HCT116 (cell line): ENCODE measurements at regions not wholly inside any gene's neighbourhood (a gene's known extent, or its start where the extent isn't known, plus 50 kb on each side); places are given as distances from the start of the nearest gene placed in this dataset.

Experiments used
- ATF3 ChIP-seq: IDR thresholded peaks from 2 replicates; pipeline ENCODE4 v1.6.1; 2012
- CEBPB ChIP-seq: IDR thresholded peaks from 2 replicates; pipeline ENCODE4 v1.6.1; 2012; ENCODE audit warnings: low read depth
- CTCF ChIP-seq, 3 experiments: fragments of 200-600 bp in 1 of 3; sonication (generic) in 1 of 3; IDR thresholded peaks in 2 of 3; conservative IDR thresholded peaks in 1 of 3; 2 replicates each; pipeline ENCODE4 v1.5.1; 2012 to 2017; ENCODE audit warnings: low read depth in 2 of 3, low read length in 2 of 3, antibody characterized with exemption in 1 of 3, borderline replicate concordance in 1 of 3, control low read depth in 1 of 3, mild to moderate bottlenecking in 1 of 3, mixed read lengths in 1 of 3, mixed run types in 1 of 3, moderate library complexity in 1 of 3; ENCODE audit not compliant: insufficient read depth in 1 of 3
- EZH2 ChIP-seq: fragments of 200-600 bp; sonication (generic); IDR thresholded peaks from 2 replicates; pipeline ENCODE4 v1.6.1; 2017; ENCODE audit warnings: antibody characterized with exemption, mixed run types
- POLR2A ChIP-seq: IDR thresholded peaks from 2 replicates; pipeline ENCODE4 v1.7.0; 2011; ENCODE audit warnings: borderline replicate concordance; ENCODE audit not compliant: insufficient read depth, insufficient read length; ENCODE audit errors: extremely low read depth
- REST ChIP-seq: IDR thresholded peaks from 2 replicates; pipeline ENCODE4 v1.6.1; 2012; ENCODE audit warnings: low read depth
- SIN3A ChIP-seq: IDR thresholded peaks from 2 replicates; pipeline ENCODE4 v1.6.1; 2012; ENCODE audit warnings: low read depth
- SRF ChIP-seq: IDR thresholded peaks from 2 replicates; pipeline ENCODE4 v1.6.1; 2012; ENCODE audit warnings: low read depth
- YY1 ChIP-seq: IDR thresholded peaks from 2 replicates; pipeline ENCODE4 v1.6.1; 2011; ENCODE audit warnings: low read length, low read depth, moderate library complexity, mild to moderate bottlenecking; ENCODE audit not compliant: insufficient replicate concordance; ENCODE audit errors: extremely low read depth
- ZNF274 ChIP-seq: fragments of 200-500 bp; sonication (Bioruptor generic); IDR thresholded peaks from 2 replicates; pipeline ENCODE4 v1.6.1; 2014; ENCODE audit warnings: mild to moderate bottlenecking, low read depth, low read length, inconsistent platforms

GRCh38 chr12:66962290-66962689, 283.4 kb upstream of the GRIP1 start:
- TF ChIP-seq POLR2A (no peak), EZH2 (no peak), CEBPB (no peak), ATF3 (no peak), CTCF (IDR thresholded peaks at IDR 0.05 in 2 of 3, conservative IDR thresholded peaks at IDR 0.05 in 1 of 3; ENCODE audit: borderline replicate concordance in 1 of 3, insufficient read depth in 1 of 3, low read depth in 2 of 3, low read length in 2 of 3) (no peak), ZNF274 (no peak), YY1 (no peak), REST (no peak), SIN3A (no peak), SRF (no peak)
